Subcutaneous abdominal adipose tissue (tissue), 5 donors: ENCODE measurements at regions not wholly inside any gene's neighbourhood (a gene's known extent, or its start where the extent isn't known, plus 50 kb on each side); places are given as distances from the start of the nearest gene placed in this dataset.

ENCODE experiments used
- H3K27ac ChIP-seq: one replicate; pipeline ENCODE4 v1.7.0; 2013; ENCODE audit warnings: low read depth, mild to moderate bottlenecking, inconsistent platforms, low read length, moderate library complexity
- H3K27me3 ChIP-seq, 5 donors: one replicate each; pipeline ENCODE4 v1.7.0; 2013; ENCODE audit warnings: low read length in 5 of 5, inconsistent platforms in 1 of 5; ENCODE audit not compliant: control insufficient read depth in 5 of 5, insufficient read depth in 4 of 5
- H3K36me3 ChIP-seq, 5 donors: one replicate each; pipeline ENCODE4 v1.7.0; 2013; ENCODE audit warnings: low read length in 5 of 5; ENCODE audit not compliant: control insufficient read depth in 5 of 5, insufficient read depth in 5 of 5
- H3K4me1 ChIP-seq, 5 donors: one replicate each; pipeline ENCODE4 v1.7.0; 2013; ENCODE audit warnings: low read length in 5 of 5, mild to moderate bottlenecking in 3 of 5, moderate library complexity in 1 of 5; ENCODE audit not compliant: control insufficient read depth in 5 of 5, insufficient read depth in 5 of 5
- H3K4me3 ChIP-seq, 5 donors: one replicate each; pipeline ENCODE4 v1.7.0; 2013; ENCODE audit warnings: low read length in 5 of 5, low read depth in 1 of 5
- H3K9ac ChIP-seq, 5 donors: one replicate each; pipeline ENCODE4 v1.7.0; 2013; ENCODE audit warnings: low read length in 5 of 5, mild to moderate bottlenecking in 4 of 5, moderate library complexity in 3 of 5
- H3K9me3 ChIP-seq, 5 donors: one replicate each; pipeline ENCODE4 v1.7.0; 2013; ENCODE audit warnings: low read length in 5 of 5; ENCODE audit not compliant: control insufficient read depth in 5 of 5
- donor health status: healthy.
- donor health status: healthy.
- donor health status: healthy.
- donor health status: healthy.
- donor health status: healthy.

GRCh38 chr15:81858136-81858535 is 187.7 kb downstream of the MEX3B start:
- Histone ChIP-seq H3K4me1 (peaks cover 0 to 3% (median 0%) of the 10 kb centered on the region in 5 donors), H3K9me3 (no peaks in the 10 kb centered on the region), H3K36me3 (no peaks in the 10 kb centered on the region), H3K27me3 (peaks cover 0 to 5% (median 0%) of the 10 kb centered on the region in 5 donors), H3K4me3 (no peak overlapping the region), H3K9ac (no peak overlapping the region), H3K27ac (no peak overlapping the region)

DNA sequence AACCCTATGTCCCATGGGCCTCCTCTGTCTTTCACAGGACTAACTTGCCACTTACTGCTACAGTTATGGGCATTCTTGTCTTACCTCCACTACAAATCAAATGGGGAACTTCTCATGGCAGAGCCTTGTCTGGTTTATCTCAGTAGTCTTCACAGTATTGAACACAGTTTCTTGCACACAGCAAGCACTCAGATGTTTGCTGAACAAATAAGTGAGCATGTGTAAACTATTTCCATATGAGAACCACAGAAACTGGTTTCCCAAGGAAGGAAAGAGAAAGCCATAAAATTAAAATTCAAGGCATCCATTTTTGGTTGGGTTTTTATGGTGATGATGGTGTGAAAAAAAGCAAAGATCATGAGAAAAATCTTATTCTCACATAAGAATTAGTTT is 189.2 kb downstream of the MEX3B start:
- H3K27ac ChIP-seq = no peak overlapping the region
- H3K9ac ChIP-seq = no peak overlapping the region
- H3K4me3 ChIP-seq = no peak overlapping the region
- no peaks in the 10 kb centered on the region for H3K36me3 ChIP-seq
- peaks cover 0 to 5% (median 0%) of the 10 kb centered on the region in 5 donors for H3K27me3 ChIP-seq
- H3K4me1 ChIP-seq = peaks cover 0 to 3% (median 0%) of the 10 kb centered on the region in 5 donors
- H3K9me3 ChIP-seq = no peaks in the 10 kb centered on the region

DNA sequence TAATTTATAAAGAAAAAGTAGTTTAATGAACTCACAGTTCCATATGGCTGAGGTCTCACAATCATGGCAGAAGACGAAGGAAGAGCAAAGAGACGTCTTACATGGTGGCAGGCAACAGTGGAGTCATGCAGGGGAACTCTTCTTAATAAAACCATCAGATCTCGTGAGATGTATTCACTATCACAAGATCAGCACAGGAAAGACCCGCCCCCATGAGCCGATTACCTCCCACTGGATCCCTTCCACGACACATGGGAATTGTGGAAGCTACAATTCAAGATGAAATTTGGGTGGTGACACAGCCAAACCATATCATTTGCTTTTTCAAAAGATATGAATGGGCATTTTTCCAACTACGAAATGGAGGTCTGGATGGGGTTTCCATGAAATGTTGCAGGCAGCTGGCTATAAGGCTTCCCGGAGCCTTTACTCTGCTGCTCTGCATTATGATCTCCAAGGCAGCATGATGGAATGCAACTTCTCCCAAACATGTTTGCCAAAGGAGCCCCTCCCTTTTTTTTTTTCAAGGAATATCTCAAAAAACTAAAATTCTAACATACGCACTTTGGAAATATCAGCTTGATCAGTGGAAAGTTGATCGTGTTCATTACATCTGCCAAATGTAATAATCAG is 189.7 kb downstream of the MEX3B start:
- peaks cover 0 to 3% (median 0%) of the 10 kb centered on the region in 5 donors for H3K4me1 ChIP-seq
- peaks cover 0 to 5% (median 0%) of the 10 kb centered on the region in 5 donors for H3K27me3 ChIP-seq
- no peaks in the 10 kb centered on the region for H3K9me3 ChIP-seq
- no peak overlapping the region for H3K9ac ChIP-seq
- H3K36me3 ChIP-seq = no peaks in the 10 kb centered on the region
- H3K27ac ChIP-seq = no peak overlapping the region
- no peak overlapping the region for H3K4me3 ChIP-seq

- no peak overlapping the region for H3K27ac ChIP-seq
- H3K4me1 ChIP-seq = peaks cover 0 to 3% (median 0%) of the 10 kb centered on the region in 5 donors
- H3K27me3 ChIP-seq = peaks cover 0 to 5% (median 0%) of the 10 kb centered on the region in 5 donors
- no peak overlapping the region for H3K9ac ChIP-seq
- H3K4me3 ChIP-seq = no peak overlapping the region
- H3K9me3 ChIP-seq = no peaks in the 10 kb centered on the region
- H3K36me3 ChIP-seq = no peaks in the 10 kb centered on the region
Observed at GRCh38 chr15:81853150-81853748, 192.6 kb downstream of the MEX3B start.

- no peak overlapping the region for H3K4me3 ChIP-seq
- peaks cover 0 to 3% (median 0%) of the 10 kb centered on the region in 5 donors for H3K4me1 ChIP-seq
- no peak overlapping the region for H3K27ac ChIP-seq
- no peak overlapping the region for H3K9ac ChIP-seq
- peaks cover 0 to 5% (median 0%) of the 10 kb centered on the region in 5 donors for H3K27me3 ChIP-seq
- H3K9me3 ChIP-seq = no peaks in the 10 kb centered on the region
- H3K36me3 ChIP-seq = no peaks in the 10 kb centered on the region
Observed at GRCh38 chr15:81852411-81853149, 193.2 kb downstream of the MEX3B start.

- Histone ChIP-seq H3K9ac (no peak overlapping the region), H3K4me3 (no peak overlapping the region), H3K27me3 (peaks cover 0 to 5% (median 0%) of the 10 kb centered on the region in 5 donors), H3K36me3 (no peaks in the 10 kb centered on the region), H3K27ac (no peak overlapping the region), H3K4me1 (peaks cover 0 to 3% (median 0%) of the 10 kb centered on the region in 5 donors), H3K9me3 (no peaks in the 10 kb centered on the region)
Observed at GRCh38 chr15:81851757-81852156, 194.1 kb downstream of the MEX3B start.

GRCh38 chr15:81851325-81851724 is 194.5 kb downstream of the MEX3B start:
- Histone ChIP-seq H3K27ac (no peak overlapping the region), H3K4me1 (peaks cover 0 to 3% (median 0%) of the 10 kb centered on the region in 5 donors), H3K4me3 (no peak overlapping the region), H3K9ac (no peak overlapping the region), H3K9me3 (no peaks in the 10 kb centered on the region), H3K27me3 (peaks cover 0 to 5% (median 0%) of the 10 kb centered on the region in 5 donors), H3K36me3 (no peaks in the 10 kb centered on the region)

- Histone ChIP-seq H3K4me3 (no peak overlapping the region), H3K27ac (no peak overlapping the region), H3K9me3 (no peaks in the 10 kb centered on the region), H3K4me1 (peaks cover 0 to 9% (median 0%) of the 10 kb centered on the region in 5 donors), H3K27me3 (peaks cover 0 to 3% (median 0%) of the 10 kb centered on the region in 5 donors), H3K9ac (no peak overlapping the region), H3K36me3 (no peaks in the 10 kb centered on the region)
Observed at GRCh38 chr15:81849289-81849688, 196.5 kb downstream of the MEX3B start.

DNA sequence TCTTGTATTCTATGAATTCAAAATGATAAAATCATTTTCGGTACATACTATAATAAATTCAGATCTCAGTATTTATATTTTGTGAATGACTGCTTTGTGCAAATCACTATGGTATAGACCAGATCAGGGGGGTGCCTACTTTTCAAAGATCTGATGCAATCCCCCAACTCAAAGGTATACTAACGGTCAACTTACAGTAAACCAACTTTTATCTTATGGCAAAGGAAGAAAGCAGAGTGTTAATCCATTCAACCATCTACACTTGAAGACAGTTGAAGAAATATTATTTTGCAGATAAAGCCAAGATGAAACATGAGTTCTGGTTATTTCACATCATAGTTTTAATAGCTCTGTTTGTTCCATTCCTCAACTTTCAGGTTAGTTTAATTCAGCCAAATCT is 197.1 kb downstream of the MEX3B start:
- Histone ChIP-seq H3K27ac (no peak overlapping the region), H3K9ac (no peak overlapping the region), H3K4me1 (peaks cover 0 to 9% (median 0%) of the 10 kb centered on the region in 5 donors), H3K36me3 (no peaks in the 10 kb centered on the region), H3K27me3 (peaks cover 0 to 3% (median 0%) of the 10 kb centered on the region in 5 donors), H3K9me3 (no peaks in the 10 kb centered on the region), H3K4me3 (no peak overlapping the region)
